Fibroblast of skin of left biceps (primary cell): ENCODE measurements at regions not wholly inside any gene's neighbourhood (a gene's known extent, or its start where the extent isn't known, plus 50 kb on each side); places are given as distances from the start of the nearest gene placed in this dataset.
"Not testable (repeated sequence)": the region's sequence is repeated elsewhere in the genome, so short reads cannot be mapped to it uniquely, and the experiment has no call there.

ENCODE experiments used
- DNase-seq, 2 experiments: peaks; one replicate each; pipeline ENCODE4 v3.0.0-alpha.2; 2013; ENCODE audit warnings: low read depth in 2 of 2

DNA sequence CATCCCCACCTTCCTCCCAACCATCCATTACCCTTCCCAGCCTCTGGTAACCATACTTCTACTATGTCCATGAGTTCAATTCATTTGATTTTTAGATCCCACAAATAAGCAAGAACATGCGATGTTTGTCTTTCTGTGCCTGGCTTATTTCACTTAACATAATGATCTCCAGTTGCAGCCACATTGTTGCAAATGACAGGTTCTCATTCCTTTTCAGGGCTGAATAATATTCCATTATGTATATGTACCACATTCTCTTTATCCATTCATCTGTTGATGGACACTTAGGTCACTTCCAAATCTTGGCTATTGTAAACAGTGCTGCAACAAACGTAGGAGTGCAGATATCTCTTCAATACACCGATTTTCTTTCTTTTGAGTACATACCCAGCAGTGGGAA is 522.1 kb downstream of the TMEM114 start:
- not testable (repeated sequence) for DNase-seq

DNA sequence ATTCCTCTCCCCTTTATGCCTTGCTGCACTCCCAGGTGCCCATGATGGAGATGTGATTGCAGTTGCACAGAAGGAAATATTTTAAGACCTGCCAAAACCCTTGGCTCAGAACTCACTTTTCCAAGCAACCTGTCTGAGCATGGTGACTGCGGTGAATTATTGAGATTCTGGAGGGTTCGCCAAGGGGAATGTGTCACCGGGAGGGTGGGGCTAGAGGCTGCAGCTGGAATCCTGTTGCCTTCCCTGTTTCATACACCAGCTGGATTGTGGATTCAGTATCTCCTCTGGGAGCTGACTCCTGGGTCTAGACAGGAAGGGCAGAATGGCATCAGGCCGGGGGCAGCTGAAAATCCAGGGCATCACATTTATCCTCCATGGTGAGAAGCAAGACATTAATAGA is 527.2 kb downstream of the TMEM114 start:
- no peak for DNase-seq

DNA sequence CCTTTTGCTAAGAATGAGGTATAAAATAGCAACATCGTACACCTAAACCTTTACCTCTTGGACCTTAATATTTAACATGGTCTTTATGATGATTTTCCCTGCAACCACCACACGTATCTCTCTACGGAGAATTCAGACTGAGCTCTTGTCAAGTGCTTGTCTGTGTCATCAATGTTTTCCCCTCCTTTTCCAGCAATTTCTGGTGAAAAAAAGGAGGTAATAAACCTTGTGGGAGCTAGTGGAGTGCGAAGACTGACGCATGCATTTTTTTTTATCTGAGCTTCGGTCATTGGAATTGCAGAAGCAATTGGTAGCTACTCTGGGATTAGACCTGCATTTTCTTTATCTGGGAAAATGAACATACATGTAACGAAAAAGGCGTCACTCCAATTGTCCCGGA is 527.6 kb downstream of the TMEM114 start:
- no peak for DNase-seq

DNA sequence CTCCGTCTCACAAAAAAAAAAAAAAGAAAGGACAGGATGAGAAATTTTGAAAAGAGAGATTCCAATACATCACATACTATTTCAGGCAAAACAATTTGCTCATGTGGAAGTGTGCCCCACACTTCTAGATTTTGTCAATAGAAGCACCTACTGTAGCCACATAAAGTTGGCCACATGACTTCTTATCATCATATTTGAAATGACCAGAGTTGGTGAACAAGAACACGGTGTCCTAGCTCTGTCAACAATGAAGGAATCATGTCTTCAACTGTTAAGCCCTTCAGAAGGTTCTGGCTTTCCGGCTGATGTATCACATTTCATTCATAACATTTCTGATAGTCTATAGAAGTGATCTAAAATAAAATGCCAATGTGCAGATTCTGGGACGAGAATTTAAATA is 534.5 kb downstream of the TMEM114 start:
- no peak for DNase-seq

DNA sequence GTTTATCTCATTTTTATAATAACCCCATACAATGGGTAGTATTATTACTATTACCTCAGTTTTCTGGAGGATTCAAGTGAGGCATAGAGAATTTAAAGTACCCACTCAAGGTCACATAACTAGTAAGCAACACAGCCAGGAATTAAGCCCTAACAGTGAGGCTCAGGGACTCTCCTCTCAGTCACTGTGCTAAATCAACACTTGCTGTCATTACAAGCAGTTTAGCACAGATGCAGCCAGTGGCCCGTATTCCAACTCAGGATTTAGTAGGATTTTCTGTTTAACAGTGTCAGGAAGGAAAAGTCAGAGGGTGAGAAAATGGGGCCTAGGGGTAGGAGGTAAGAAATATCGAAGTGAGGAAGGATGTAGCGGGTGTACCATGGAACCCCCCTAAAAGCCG is 536.9 kb downstream of the TMEM114 start:
- no peak for DNase-seq

DNA sequence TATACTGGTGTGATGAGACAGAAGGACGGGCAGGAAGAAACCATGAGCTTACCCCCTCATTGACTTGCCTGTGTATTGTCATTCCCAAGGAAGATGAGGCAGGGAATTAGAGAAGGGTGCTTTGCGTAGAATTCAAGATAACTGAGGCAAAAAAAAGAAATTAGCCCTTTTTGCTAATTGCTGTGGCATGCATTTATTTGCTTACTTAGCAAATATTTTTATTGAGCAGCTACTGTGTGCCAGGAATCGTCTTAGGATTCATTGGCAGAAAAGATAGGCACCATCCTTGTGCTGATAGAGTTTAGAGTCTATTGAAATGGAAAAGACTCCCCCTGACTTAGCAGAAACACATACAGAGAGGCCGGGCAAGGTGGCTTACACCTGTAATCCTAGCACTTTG is 541.9 kb downstream of the TMEM114 start:
- no peak for DNase-seq

DNA sequence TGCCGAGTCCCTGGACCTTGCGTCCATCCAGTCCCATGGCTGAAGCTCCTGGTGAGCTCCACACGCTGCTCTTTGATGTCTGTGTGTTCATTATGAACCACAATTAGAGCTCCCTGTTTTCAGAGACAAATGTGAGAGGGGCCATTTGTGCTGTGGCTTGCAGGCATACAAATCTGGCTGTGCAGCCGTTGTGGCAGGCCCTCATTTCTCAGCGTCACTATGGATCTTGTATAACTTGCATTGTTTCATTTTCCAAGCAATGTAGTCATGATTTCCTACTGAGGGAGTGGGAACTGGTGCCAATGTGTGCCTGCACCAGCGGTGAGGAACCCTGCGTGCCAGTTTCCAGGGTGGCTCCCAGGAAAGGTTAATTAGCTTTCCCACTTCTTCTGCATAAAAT is 542.6 kb downstream of the TMEM114 start:
- no peak for DNase-seq

DNA sequence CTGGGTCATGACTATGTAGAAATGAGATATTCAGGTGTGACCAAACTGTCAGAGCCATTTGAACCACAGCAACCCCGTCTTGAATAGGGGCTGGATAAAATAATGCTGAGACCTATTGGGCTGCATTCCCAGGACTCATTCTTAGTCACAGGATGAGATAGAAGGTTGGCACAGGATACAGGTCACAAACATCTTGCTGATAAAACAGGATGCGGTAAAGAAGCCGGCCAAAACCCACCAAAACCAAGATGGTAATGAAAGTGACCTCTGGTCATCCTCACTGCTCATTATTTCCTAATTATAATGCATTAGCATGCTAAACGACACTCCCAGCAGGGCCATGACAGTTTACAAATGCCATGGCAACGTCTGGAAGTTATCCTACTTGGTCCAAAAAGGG is 545.5 kb downstream of the TMEM114 start:
- DNase-seq = no peak

DNA sequence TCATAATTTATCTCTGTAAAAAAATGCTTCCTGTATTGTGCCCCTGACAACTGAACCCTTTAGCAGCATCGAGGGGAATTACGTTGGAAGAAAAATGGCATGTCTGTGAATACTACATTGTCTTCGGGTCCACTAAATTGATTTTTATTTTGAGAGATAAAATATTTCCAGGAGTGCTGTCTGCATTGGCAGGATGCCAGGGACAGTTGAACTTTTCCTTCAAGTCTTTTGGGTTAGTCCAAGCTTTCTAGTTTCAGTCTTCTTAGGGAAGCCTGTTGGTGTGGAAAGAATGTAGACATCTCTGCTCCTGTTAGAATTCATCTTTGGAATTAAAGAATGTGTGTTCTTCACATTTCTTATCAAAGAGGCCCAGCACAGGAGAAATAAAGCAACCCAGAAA is 557.9 kb downstream of the TMEM114 start:
- DNase-seq = no peak

DNA sequence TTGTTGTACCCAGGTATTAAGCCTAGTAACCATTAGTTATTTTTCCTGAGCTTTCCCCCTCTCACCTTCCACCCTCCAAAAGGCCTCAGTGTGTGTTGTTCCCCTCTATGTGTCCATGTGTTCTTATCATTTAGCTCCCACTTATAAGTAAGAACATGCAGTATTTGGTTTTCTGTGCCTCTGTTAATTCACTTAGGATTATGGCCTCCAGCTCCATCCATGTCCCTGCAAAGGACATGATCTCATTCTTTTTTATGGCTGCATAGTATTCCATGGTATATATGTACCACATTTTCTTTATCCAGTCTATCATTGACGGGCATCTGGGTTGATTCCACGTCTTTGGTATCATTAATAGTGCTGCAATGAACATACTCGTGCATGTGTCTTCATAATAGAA is 560.3 kb downstream of the TMEM114 start:
- not testable (repeated sequence) for DNase-seq

DNA sequence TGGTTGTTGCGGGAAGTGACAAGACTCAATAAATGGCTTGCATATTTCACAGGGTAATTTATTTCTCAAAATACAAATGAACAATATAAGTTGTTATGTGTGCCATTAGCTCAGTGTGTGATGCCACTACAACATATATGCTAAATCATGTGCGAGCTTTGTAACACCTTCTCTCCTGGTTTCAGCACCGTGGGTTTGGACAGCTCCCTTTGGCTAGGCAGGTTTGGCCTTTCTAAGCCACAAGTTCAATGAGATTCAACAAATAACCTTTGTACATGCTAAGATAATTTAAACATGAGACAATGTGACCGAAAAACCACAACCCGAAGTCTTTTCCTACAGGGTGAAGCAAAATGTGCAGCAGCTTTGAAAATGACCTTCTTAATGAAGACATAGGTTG is 563.9 kb downstream of the TMEM114 start:
- no peak for DNase-seq

DNA sequence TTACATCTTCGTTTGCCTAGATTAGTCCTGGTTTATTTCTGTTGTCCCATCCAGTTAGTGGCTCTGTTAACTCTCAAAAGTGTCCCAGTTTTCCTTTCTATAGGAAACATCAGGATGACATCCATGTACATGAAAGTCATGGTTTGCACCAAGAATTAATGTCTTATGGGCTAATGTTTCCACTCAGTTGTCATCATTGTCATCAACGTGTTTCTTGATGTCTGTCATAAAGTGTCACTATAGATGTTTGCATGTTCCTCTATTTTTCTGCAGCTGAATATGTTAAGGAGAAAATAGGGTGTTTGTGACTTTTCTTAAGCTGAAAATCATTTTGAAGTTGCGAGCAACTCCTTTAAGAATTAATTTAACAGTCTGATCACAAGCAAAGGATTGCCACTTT is 567.0 kb downstream of the TMEM114 start:
- DNase-seq = no peak

DNA sequence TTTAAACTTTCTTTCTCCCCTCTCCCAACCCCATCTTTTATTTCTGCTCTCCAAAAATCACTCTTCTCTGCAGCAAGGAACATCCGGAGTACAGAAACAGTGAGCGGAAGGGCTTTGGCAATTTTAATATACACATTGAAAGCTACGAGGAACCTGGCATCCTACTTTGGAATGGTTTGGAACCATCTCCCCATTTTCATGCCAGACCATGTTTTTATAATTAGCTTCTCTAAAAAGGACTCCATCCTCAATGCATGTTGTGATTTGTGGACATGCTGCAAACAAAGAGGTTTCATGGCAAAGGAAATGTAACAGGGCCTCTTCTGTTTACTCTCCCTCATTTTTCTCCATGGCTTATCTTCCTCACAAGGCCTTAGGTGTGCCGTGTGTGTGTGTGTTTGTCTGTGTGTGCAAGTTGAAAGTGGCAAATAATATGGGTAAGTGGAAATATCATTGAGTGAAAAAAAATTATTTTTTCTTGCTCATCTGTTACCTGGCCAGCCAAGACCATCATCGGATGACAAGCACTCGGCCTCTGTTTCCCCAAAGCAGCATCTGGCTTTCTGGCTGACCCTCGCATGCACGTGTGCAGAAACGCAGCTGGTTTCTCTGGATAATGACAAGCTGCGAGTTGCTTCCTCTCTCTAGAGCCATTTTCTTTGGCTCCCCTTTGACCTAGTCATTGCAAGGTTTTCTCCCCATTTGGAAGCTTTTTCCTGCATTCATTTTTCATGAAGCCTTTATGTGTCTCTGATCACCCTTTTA is 585.0 kb downstream of the TMEM114 start:
- DNase-seq = no peak

DNA sequence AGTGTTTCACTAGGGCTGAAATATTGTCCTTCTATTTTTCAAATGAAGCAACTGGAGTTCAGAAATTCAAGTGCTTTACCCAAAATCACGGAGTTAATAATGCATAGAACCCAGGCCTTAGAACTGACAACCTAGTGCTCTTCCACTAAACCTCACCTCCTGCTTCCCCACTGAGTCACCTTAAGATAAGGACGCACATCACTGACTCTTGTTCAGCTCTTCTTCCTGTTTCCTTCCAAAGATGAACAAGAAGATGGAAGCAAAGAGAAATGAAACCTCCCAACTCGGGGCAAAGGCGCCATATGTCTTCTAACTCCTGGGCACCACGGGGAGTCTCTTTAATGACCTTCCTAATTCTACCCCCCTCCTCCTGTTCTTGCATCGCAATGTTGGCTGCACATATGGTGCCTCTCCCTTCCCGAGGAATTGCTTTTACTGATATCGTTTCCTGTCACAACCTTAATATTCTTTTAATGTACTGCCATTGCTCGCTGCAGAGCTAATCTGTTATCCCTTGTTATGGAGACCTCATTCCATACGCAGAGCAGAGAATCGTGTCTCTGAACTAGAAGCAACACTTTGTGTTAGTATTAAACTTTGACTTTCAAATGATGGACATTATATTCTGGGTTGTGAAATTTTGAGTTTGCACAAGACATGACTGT is 591.4 kb downstream of the TMEM114 start:
- no peak for DNase-seq

DNA sequence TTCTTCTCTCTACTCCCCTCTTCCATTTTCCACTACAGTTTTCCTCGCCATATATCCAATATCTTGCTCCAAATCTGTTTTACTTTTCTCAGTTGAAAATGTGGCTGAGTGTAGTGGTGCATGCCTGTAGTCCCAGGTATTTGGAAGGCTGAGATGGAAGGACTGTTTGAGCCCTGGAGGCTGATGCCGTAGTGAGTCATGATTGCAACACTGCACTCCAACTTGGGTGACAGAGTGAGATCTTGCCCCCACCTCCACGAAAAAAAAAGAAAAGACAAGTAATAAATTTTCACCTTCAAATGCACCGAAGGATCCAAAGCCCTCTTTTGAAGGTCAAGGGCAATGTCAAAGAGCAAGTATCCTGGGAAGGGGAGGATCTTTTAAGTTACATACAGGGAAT is 592.3 kb downstream of the TMEM114 start:
- DNase-seq = no peak

DNA sequence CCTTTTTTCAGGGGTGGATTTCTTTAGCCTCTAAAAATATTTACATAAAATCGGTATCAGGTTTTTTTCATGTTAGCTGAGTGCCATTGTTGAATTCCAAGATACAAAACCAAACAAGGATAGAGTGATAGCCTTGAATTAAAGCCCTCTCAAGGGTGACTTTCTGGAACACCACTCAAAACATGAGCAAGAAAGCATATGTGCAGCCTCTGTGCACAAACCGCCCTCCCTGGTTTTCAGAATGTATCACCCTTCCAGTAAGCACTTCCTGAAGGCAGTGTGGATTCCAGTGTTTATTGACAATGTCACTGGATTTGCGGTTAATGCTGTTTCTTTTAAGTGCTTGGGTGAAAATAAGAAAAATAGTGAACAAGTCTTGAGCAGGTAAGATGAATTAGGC is 597.7 kb downstream of the TMEM114 start:
- DNase-seq = no peak

DNA sequence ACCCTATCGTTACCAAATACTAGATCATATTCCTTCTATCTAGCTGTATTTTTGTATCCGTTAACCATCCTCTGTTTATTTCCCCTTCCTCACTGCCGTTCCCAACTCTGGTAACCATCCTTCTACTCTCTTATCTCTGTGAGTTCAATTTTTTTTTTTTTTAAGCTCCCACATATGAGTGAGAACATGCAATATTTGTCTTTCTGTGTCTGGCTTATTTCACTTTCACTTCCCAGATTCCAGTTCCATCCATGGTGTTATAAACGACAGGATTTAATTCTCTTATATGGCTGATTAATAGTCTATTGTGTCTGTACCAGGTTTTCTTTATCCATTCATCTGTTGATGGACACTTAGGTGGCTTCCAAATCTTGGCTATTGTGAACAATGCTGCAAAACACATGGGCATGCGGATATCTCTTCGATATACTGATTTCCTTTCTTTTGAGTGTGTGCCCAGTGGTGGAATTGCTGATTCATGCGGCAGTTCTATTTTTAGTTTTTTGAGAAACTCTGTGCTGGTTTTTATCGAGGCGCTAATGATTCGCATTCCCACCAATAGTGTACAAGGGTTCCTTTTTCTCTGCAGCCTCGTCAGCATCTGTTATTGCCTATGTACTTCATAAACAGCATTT is 599.6 kb downstream of the TMEM114 start:
- no peak for DNase-seq

DNA sequence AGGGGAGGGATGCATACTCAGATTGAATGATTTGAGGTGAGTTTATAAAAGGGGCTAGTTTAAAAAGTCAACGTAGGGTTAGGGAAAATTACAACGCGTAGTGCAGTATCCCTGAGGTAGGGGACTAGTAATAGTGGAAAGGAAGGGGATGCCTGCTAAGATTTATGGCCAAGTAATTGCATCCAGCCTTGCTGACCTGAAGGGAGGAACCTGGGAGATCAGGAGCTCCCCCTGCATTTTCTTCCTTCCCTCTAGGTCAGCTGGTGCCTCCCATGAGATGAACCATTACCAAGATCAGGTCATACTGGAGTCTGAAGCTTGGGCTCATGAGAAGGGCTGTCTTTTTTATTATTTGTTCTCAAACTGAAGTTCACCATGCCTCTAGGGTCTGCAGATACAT is 606.6 kb downstream of the TMEM114 start:
- DNase-seq = no peak

DNA sequence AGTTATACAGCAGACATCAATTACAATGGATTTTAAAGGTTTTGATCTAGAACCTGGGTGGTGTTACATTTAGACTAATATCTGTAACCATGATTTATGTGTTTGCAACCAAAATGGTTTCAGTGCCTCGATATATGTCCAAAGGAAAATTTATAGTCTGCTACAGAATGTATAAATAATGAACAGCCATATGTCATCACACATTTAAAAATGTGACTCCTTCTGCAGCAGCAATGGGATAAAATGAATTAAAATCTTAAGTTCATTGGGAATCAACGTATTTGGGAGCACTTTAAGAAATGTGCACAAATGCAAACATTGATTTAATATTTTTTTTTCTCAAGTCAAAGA is 610.2 kb downstream of the TMEM114 start:
- no peak for DNase-seq

DNA sequence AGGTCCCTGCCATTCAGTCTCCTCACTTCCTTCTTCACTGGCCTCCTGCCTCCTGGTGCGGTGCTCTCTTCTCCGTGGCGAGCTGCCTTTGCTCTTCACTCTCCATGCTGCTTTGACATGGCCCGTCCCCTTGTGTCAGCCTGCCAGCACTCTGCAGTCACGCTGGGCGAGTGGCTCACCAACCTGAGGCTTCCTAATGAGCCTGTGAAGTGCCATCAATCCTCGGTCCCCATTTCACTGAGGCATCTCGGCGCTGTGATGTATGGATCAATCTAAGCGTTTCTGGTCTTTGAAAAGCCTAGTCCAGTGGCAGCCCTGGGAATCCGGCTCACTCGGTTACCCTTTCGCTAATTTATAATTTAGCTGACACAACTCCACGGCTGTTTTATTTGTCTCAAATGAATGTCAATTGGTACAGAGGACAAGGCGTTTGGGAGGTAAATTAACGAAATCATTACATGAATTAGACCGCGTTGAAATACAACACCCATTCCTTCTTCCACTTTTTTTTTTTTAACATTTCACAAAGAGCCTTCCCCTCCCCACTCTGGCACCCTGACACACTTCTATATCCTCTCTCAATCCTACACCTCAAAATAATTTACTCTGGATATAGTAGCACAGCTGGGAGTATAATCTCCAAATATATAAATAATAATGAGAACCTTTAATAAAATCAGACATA is 610.7 kb downstream of the TMEM114 start:
- no peak for DNase-seq

DNA sequence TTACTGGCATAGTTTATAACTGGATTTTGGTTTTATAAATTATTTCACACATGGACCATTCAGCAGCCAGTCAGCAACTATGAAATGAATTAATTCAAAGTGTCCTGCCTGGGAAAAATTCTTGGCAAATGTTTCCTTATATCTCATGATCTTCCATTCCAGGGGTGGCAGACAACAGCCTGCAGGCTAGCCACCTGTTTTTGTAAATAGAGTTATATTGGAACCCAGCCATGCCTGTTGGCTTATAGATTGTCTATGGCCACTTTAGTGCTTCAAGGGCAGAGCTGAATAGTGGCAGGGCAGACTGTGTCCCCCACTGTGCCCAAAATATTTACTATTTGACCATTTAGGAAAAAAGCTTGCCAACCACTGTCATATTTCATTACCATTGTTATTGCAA is 613.7 kb downstream of the TMEM114 start:
- DNase-seq = no peak

DNA sequence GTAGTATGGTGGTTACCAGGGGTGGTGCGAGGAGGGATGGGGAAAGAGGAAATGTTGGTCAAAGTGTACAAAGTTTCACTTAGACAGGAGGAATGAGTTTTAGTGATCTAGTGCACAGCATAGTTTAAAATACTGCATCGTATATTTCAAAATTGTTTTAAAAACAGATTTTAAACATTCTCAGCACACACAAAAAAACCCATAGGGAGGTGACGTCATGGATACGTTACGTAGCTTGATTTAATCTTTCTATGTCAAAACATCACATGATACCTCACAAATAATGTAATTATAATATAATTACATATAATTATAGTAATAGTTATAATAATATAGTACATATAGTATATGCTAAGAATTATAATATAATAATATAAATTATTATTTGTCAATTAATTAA is 614.2 kb downstream of the TMEM114 start:
- DNase-seq = no peak

DNA sequence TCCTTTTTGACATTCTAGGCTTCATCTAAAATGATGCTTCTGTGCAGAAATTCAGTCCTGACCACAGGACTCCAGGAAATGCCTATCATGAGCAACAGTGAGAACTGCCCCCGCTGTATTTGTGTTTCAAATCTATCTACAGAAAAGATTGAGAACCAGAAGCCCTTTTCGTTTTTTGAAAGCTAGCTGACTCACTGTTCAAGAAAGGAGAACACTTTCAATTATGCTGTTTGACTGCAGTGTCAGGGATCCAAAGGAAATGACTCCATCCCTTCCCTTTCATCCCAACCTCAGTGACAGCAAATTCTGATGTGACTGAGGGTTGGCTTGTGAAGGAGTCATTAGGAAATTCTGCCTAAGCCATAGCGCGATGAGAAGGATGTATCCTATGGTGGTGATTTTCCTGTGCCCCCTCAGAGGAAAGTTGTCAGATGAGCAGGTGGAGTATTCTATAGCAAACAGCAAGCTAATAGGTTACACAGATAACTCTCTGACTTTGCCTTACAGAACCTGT is 622.3 kb downstream of the TMEM114 start:
- no peak for DNase-seq
